ENCODE measurements at regions not wholly inside any gene's neighbourhood (a gene's known extent, or its start where the extent isn't known, plus 50 kb on each side); places are given as distances from the start of the nearest gene placed in this dataset.

DNA sequence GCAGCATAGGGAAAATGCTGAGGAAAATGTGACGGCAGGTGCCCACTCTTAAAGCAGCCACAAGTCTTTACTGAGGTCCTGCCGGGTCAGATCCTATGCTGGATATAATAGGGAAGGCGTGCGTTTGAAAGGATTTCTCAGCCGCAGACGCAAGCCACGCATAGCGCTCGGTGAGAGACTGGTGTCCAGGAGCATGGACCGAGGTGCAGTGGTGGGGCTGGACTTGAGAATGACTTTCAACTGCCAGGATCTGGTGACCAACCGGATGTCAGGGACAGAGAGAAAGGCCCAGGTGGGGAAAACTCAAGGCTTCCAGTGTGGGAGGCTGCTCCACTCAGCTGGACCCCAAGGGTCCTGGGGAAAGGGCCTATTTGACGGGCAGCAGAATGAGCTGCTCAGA lies 74.7 kb upstream of the INSIG1 start:
- H3K27me3 ChIP-seq (replicated peaks; ENCODE audit: control insufficient read depth, insufficient read depth, low read length): no peaks in the 10 kb centered on the region

GRCh38 chr7:155223503-155223902 lies 74.2 kb upstream of the INSIG1 start:
- Histone ChIP-seq H3K9me3 (no peaks in the 10 kb centered on the region), H3K36me3 (ENCODE audit: control insufficient read depth, insufficient read depth, low read length) (no peaks in the 10 kb centered on the region), H3K4me3 (ENCODE audit: low read depth, low read length) (no peak overlapping the region), H3K27me3 (replicated peaks; ENCODE audit: control insufficient read depth, insufficient read depth, low read length) (no peaks in the 10 kb centered on the region), H3K4me1 (peaks cover 18% of the 10 kb centered on the region)
- H3K4me3 Mint-ChIP-seq (ENCODE audit: unreplicated experiment): no peak overlapping the region
- H3K36me3 Mint-ChIP-seq (ENCODE audit: insufficient read depth, unreplicated experiment): no peaks in the 10 kb centered on the region
- DNase-seq: no peak
- ChIA-PET POLR2A (no interaction called here), CTCF (no interaction called here)
- intact Hi-C loops (cut with micrococcal nuclease; ENCODE audit: unreplicated experiment): no loop called here
- H3K9me3 Mint-ChIP-seq (ENCODE audit: unreplicated experiment): no peaks in the 10 kb centered on the region
- no peaks in the 10 kb centered on the region for H3K27me3 Mint-ChIP-seq (ENCODE audit: insufficient read depth, unreplicated experiment)
- peaks cover 33% of the 10 kb centered on the region for H3K4me1 Mint-ChIP-seq (ENCODE audit: low read depth, unreplicated experiment)
- no TSS peak for BruUV-seq (replicated peaks)
- TF ChIP-seq, protein P1, sequence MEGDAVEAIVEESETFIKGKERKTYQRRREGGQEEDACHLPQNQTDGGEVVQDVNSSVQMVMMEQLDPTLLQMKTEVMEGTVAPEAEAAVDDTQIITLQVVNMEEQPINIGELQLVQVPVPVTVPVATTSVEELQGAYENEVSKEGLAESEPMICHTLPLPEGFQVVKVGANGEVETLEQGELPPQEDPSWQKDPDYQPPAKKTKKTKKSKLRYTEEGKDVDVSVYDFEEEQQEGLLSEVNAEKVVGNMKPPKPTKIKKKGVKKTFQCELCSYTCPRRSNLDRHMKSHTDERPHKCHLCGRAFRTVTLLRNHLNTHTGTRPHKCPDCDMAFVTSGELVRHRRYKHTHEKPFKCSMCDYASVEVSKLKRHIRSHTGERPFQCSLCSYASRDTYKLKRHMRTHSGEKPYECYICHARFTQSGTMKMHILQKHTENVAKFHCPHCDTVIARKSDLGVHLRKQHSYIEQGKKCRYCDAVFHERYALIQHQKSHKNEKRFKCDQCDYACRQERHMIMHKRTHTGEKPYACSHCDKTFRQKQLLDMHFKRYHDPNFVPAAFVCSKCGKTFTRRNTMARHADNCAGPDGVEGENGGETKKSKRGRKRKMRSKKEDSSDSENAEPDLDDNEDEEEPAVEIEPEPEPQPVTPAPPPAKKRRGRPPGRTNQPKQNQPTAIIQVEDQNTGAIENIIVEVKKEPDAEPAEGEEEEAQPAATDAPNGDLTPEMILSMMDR (IDR thresholded peaks at IDR 0.05; ENCODE audit: insufficient read depth in 1 of 2, low read depth in 1 of 2, low read length in 1 of 2, severe bottlenecking in 1 of 2, unreplicated experiment in 1 of 2): no peak
- H3K27ac Mint-ChIP-seq (ENCODE audit: unreplicated experiment): no peak overlapping the region

More for the DNA sequence above, 74.7 kb upstream of the INSIG1 start:
- H3K4me1 Mint-ChIP-seq (ENCODE audit: low read depth, unreplicated experiment): peaks cover 33% of the 10 kb centered on the region
- H3K4me3 Mint-ChIP-seq (ENCODE audit: unreplicated experiment): no peak overlapping the region
- H3K27ac Mint-ChIP-seq (ENCODE audit: unreplicated experiment): no peak overlapping the region
- intact Hi-C loops (cut with micrococcal nuclease; ENCODE audit: unreplicated experiment): no loop called here
- TF ChIP-seq, protein P1 (IDR thresholded peaks at IDR 0.05; ENCODE audit: insufficient read depth in 1 of 2, low read depth in 1 of 2, low read length in 1 of 2, severe bottlenecking in 1 of 2, unreplicated experiment in 1 of 2): no peak
- Histone ChIP-seq H3K4me3 (ENCODE audit: low read depth, low read length) (no peak overlapping the region), H3K4me1 (peaks cover 18% of the 10 kb centered on the region), H3K9me3 (no peaks in the 10 kb centered on the region), H3K36me3 (ENCODE audit: control insufficient read depth, insufficient read depth, low read length) (no peaks in the 10 kb centered on the region)
- H3K36me3 Mint-ChIP-seq (ENCODE audit: insufficient read depth, unreplicated experiment): no peaks in the 10 kb centered on the region
- no peaks in the 10 kb centered on the region for H3K9me3 Mint-ChIP-seq (ENCODE audit: unreplicated experiment)
- H3K27me3 Mint-ChIP-seq (ENCODE audit: insufficient read depth, unreplicated experiment): no peaks in the 10 kb centered on the region
- DNase-seq: no peak
- ChIA-PET POLR2A (no interaction called here), CTCF (no interaction called here)
- no TSS peak for BruUV-seq (replicated peaks)

DNA sequence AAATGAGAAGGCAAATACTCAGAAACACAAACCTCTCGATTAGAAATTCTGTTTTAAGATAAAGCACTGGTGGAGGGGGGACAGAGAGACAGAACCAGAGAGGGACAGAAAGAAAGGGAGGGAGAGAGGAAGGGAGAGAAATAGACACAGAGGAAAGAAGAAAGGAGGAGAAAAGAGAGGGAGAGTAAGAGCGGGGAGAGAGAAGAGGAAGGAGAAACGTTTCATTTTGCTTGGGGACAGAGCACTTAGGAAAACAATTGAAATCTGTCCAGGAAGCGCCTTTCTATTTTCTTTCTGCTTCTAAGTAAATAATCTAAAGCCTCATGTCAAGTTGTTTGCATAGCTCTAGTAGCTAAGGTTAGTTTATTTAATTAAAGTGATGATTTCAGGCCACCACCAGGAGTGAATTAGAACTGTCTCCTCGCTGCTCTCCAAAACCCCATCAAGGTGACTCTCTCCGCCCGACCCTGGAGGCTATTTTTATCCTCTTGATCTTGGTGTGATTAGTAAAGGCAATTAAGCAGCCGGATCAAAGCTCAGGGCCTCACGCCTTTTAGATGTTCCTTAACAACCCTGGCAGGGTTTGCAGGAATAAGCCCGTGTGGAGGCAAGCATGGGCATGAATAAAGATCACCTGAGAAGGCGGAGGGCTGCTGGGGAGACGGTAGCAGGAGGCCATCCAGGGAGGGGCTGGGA lies 73.4 kb upstream of the INSIG1 start:
- Mint-ChIP-seq H3K4me1 (ENCODE audit: low read depth, unreplicated experiment) (peaks cover 37% of the 10 kb centered on the region), H3K27ac (ENCODE audit: unreplicated experiment) (no peak overlapping the region), H3K9me3 (ENCODE audit: unreplicated experiment) (no peaks in the 10 kb centered on the region), H3K4me3 (ENCODE audit: unreplicated experiment) (no peak overlapping the region), H3K36me3 (ENCODE audit: insufficient read depth, unreplicated experiment) (no peaks in the 10 kb centered on the region), H3K27me3 (ENCODE audit: insufficient read depth, unreplicated experiment) (no peaks in the 10 kb centered on the region)
- H3K36me3 ChIP-seq (ENCODE audit: control insufficient read depth, insufficient read depth, low read length): no peaks in the 10 kb centered on the region
- DNase-seq: no peak
- POLR2A ChIA-PET: no interaction called here
- no peaks in the 10 kb centered on the region for H3K9me3 ChIP-seq
- intact Hi-C loops (cut with micrococcal nuclease; ENCODE audit: unreplicated experiment): no loop called here
- TF ChIP-seq, protein P1 (IDR thresholded peaks at IDR 0.05; ENCODE audit: insufficient read depth in 1 of 2, low read depth in 1 of 2, low read length in 1 of 2, severe bottlenecking in 1 of 2, unreplicated experiment in 1 of 2): peak in 1 of 2 experiments; percentile 10
- CTCF ChIA-PET: interaction anchor here (0.6 to 1.2 kb wide), 4 partner anchors 16 to 552 kb away, joined by 3 to 4 read pairs (median 3); partner anchors contain the start of gene INSIG1
- no peak overlapping the region for H3K4me3 ChIP-seq (ENCODE audit: low read depth, low read length)
- peaks cover 18% of the 10 kb centered on the region for H3K4me1 ChIP-seq
- H3K27me3 ChIP-seq (replicated peaks; ENCODE audit: control insufficient read depth, insufficient read depth, low read length): no peaks in the 10 kb centered on the region
- no TSS peak for BruUV-seq (replicated peaks)
